ENCODE measurements at regions not wholly inside any gene's neighbourhood (a gene's known extent, or its start where the extent isn't known, plus 50 kb on each side); places are given as distances from the start of the nearest gene placed in this dataset.

DNA sequence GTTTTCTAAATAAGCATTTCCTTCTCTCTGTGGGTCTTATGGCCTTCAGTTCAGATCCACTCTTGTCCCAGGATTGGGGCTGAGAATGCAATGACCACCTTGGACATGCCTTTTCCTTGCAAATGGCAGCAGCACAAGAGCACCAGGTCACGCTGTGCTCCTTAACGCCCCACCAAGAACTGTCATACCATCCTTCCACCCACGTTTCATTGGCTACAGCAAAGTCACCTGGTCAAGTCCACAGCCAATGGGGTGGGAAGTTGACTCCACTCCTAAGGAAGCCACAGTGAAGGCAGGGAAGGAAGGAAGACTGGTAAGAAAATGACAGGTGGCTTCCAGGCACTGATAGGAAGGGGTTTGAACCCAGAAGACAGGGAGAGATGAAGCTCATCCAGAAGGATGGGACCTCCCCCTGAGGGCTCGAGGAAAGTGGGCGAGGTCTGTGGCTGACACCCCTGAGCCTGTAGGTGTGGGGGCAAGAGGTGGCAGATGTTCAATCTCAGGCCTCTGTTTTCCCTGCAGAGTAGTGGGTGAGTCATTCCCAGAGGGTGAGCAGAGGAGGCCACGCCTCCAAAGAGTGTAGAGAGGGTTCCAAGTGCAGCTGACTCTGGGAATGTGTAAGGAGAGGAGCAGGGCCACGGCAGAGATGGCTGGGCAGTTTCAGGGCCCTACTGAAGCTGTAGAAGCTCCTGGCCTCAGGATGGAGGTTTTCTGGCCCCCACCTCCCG lies 113.5 kb upstream of the VRK1 start:
- ChIA-PET CTCF (no interaction called here), POLR2A (no interaction called here)
- no peak for DNase-seq (ENCODE audit: low read depth)
- Histone ChIP-seq H3K36me3 (ENCODE audit: control insufficient read depth, insufficient read depth, low read length) (no peaks in the 10 kb centered on the region), H3K27me3 (ENCODE audit: control insufficient read depth, insufficient read depth, low read length) (no peaks in the 10 kb centered on the region), H3K4me3 (ENCODE audit: low read depth, low read length) (no peak overlapping the region)
- TF ChIP-seq, protein P1, sequence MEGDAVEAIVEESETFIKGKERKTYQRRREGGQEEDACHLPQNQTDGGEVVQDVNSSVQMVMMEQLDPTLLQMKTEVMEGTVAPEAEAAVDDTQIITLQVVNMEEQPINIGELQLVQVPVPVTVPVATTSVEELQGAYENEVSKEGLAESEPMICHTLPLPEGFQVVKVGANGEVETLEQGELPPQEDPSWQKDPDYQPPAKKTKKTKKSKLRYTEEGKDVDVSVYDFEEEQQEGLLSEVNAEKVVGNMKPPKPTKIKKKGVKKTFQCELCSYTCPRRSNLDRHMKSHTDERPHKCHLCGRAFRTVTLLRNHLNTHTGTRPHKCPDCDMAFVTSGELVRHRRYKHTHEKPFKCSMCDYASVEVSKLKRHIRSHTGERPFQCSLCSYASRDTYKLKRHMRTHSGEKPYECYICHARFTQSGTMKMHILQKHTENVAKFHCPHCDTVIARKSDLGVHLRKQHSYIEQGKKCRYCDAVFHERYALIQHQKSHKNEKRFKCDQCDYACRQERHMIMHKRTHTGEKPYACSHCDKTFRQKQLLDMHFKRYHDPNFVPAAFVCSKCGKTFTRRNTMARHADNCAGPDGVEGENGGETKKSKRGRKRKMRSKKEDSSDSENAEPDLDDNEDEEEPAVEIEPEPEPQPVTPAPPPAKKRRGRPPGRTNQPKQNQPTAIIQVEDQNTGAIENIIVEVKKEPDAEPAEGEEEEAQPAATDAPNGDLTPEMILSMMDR (IDR thresholded peaks at IDR 0.05; ENCODE audit: insufficient read depth, low read depth, low read length): no peak

GRCh38 chr14:96686126-96686525 lies 111.1 kb upstream of the VRK1 start:
- H3K36me3 ChIP-seq (ENCODE audit: control insufficient read depth, insufficient read depth, low read length): no peaks in the 10 kb centered on the region
- CTCF ChIA-PET: interaction anchor here (0.6 kb wide), 1 partner anchor 687 kb away, joined by 3 read pairs; no protein-coding TSS in a partner anchor
- H3K4me3 ChIP-seq (ENCODE audit: low read depth, low read length): no peak overlapping the region
- POLR2A ChIA-PET: no interaction called here
- no peak for DNase-seq (ENCODE audit: low read depth)
- H3K27me3 ChIP-seq (ENCODE audit: control insufficient read depth, insufficient read depth, low read length): no peaks in the 10 kb centered on the region
- TF ChIP-seq, protein P1 (IDR thresholded peaks at IDR 0.05; ENCODE audit: insufficient read depth, low read depth, low read length): no peak

DNA sequence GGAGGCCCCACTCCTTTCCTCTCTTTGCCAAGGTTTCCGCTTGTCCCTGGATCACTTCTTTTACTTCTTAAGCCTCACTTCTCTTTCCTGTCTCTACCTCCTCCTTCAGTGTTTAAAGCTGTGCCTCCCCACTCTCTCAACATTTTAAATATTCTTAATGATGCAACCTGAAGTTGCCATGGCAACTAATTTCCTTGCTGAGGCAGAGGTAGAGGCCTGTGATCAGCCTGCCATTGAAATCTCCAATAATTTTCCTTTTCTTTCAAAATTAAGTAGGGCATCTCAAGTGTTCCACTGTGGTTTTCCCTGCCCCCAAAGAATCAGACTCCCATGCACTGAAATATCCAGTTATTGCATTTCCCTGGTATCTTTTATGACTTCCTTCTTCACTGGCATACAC lies 108.6 kb upstream of the VRK1 start:
- no peak for DNase-seq (ENCODE audit: low read depth)
- TF ChIP-seq, protein P1 (IDR thresholded peaks at IDR 0.05; ENCODE audit: insufficient read depth, low read depth, low read length): no peak
- H3K4me3 ChIP-seq (ENCODE audit: low read depth, low read length): no peak overlapping the region
- ChIA-PET POLR2A (no interaction called here), CTCF (no interaction called here)
- no peaks in the 10 kb centered on the region for H3K36me3 ChIP-seq (ENCODE audit: control insufficient read depth, insufficient read depth, low read length)
- H3K27me3 ChIP-seq (ENCODE audit: control insufficient read depth, insufficient read depth, low read length): no peaks in the 10 kb centered on the region

DNA sequence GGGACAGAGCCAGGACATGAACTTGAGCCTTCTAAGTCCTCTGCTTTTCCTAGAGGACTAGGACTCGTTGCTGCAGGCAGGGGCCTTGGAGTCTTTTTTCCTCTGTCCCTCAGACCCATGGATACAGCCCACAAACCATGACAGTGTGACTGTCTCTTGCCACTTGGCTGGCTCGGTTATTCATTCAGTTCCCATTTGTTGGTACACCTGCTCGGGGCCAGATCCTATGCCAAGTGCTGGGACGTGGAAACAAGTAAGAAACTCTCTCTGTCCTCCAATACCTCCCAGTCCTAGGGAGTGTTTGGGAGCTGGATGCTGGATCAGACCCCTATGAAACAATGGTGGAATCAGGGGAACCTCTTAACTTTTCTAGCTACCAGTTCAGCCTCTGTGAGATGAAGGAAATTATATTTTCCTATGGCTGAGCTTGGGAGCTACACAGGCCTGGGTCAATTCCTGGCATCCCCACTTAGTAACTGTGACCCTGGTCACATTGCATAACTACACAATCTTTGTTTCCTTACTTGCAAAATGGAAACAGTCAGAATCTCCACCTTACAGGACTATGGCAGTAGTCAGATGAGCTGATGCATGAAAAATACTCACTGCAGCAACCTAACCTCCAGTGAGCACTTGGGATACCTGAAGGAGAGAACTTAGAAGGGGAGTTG lies 106.3 kb upstream of the VRK1 start:
- TF ChIP-seq, protein P1 (IDR thresholded peaks at IDR 0.05; ENCODE audit: insufficient read depth, low read depth, low read length): no peak
- ChIA-PET CTCF (no interaction called here), POLR2A (no interaction called here)
- H3K4me3 ChIP-seq (ENCODE audit: low read depth, low read length): no peak overlapping the region
- H3K27me3 ChIP-seq (ENCODE audit: control insufficient read depth, insufficient read depth, low read length): no peaks in the 10 kb centered on the region
- no peaks in the 10 kb centered on the region for H3K36me3 ChIP-seq (ENCODE audit: control insufficient read depth, insufficient read depth, low read length)
- DNase-seq (ENCODE audit: low read depth): no peak

- CTCF ChIA-PET: no interaction called here
- Histone ChIP-seq H3K36me3 (ENCODE audit: control insufficient read depth, insufficient read depth, low read length) (no peaks in the 10 kb centered on the region), H3K4me3 (ENCODE audit: low read depth, low read length) (no peak overlapping the region), H3K27me3 (ENCODE audit: control insufficient read depth, insufficient read depth, low read length) (no peaks in the 10 kb centered on the region)
- TF ChIP-seq, protein P1 (IDR thresholded peaks at IDR 0.05; ENCODE audit: insufficient read depth, low read depth, low read length): no peak
- POLR2A ChIA-PET: no interaction called here
- DNase-seq (ENCODE audit: low read depth): no peak
Observed at GRCh38 chr14:96693252-96693820, 103.8 kb upstream of the VRK1 start.

Measured in BJ (cell line).